Hepatocyte (in vitro differentiated cells): ENCODE measurements at regions not wholly inside any gene's neighbourhood (a gene's known extent, or its start where the extent isn't known, plus 50 kb on each side); places are given as distances from the start of the nearest gene placed in this dataset.

Experiments
- CTCF ChIP-seq: fragments of 200-600 bp; sonication (generic); IDR thresholded peaks from 2 replicates; pipeline ENCODE4 v1.5.1; 2016; ENCODE audit warnings: antibody characterized with exemption, mild to moderate bottlenecking; ENCODE audit not compliant: poor library complexity
- EZH2 ChIP-seq: fragments of 200-600 bp; sonication (generic); IDR thresholded peaks from 2 replicates; pipeline ENCODE4 v1.6.1; 2016; ENCODE audit warnings: antibody characterized with exemption, mild to moderate bottlenecking, borderline replicate concordance
- EZH2phosphoT487 ChIP-seq: fragments of 200-600 bp; sonication (generic); IDR thresholded peaks from one replicate; pipeline ENCODE4 v1.6.1; 2018; ENCODE audit warnings: antibody characterized with exemption, mild to moderate bottlenecking, low read depth, moderate library complexity; ENCODE audit not compliant: unreplicated experiment, severe bottlenecking

- TF ChIP-seq EZH2 (no peak), CTCF (no peak), EZH2phosphoT487 (no peak)
Measured at GRCh38 chr1:53405737-53406136, 53.5 kb upstream of the DMRTB1 start.
